Fibroblast of lung (primary cell): ENCODE measurements at regions not wholly inside any gene's neighbourhood (a gene's known extent, or its start where the extent isn't known, plus 50 kb on each side); places are given as distances from the start of the nearest gene placed in this dataset.

ENCODE experiments used
- EZH2 ChIP-seq: IDR thresholded peaks from 2 replicates; pipeline ENCODE4 v1.5.1; 2012; ENCODE audit warnings: low read length, control low read depth, mild to moderate bottlenecking; ENCODE audit errors: missing control alignments
- TF ChIP-seq, protein P1 (sequence below), 2 donors: IDR thresholded peaks in 1 of 2; conservative IDR thresholded peaks in 1 of 2; 1 replicate in 1 of 2; 2 replicates in 1 of 2; pipeline ENCODE4 v1.5.1; 2011 to 2012; ENCODE audit warnings: low read length in 2 of 2, control low read depth in 1 of 2, inconsistent platforms in 1 of 2, low read depth in 1 of 2, mild to moderate bottlenecking in 1 of 2

DNA sequence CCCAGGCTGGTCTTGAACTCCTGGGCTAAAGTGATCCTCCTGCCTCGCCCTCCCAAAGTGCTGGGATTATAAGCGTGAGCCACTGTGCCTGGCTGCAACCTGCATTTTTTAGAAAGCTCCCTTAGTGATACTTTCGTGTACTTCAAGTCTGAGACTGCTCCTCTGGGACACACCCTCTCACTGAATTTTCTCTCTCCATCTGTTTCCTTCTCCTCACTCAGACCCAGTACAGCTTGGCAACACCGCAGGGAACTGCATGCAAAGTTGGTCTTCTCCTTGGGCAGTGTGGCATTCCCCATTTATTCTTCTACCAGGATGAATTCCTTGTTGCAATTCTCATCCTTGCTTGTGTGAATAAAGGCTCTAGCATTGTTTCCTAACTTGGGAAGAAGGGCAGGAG lies 175.9 kb downstream of the LPIN1 start:
- TF ChIP-seq, protein P1, sequence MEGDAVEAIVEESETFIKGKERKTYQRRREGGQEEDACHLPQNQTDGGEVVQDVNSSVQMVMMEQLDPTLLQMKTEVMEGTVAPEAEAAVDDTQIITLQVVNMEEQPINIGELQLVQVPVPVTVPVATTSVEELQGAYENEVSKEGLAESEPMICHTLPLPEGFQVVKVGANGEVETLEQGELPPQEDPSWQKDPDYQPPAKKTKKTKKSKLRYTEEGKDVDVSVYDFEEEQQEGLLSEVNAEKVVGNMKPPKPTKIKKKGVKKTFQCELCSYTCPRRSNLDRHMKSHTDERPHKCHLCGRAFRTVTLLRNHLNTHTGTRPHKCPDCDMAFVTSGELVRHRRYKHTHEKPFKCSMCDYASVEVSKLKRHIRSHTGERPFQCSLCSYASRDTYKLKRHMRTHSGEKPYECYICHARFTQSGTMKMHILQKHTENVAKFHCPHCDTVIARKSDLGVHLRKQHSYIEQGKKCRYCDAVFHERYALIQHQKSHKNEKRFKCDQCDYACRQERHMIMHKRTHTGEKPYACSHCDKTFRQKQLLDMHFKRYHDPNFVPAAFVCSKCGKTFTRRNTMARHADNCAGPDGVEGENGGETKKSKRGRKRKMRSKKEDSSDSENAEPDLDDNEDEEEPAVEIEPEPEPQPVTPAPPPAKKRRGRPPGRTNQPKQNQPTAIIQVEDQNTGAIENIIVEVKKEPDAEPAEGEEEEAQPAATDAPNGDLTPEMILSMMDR (conservative IDR thresholded peaks at IDR 0.05 in 1 of 2, IDR thresholded peaks at IDR 0.05 in 1 of 2; ENCODE audit: low read depth in 1 of 2, low read length in 2 of 2): no peak
- TF ChIP-seq EZH2: no peak
